GM12864 (cell line): ENCODE measurements at regions not wholly inside any gene's neighbourhood (a gene's known extent, or its start where the extent isn't known, plus 50 kb on each side); places are given as distances from the start of the nearest gene placed in this dataset.
A peak's percentile ranks its signal among the peaks of the same experiment; 100 is the strongest.

Source experiments
- DNase-seq: peaks from one replicate; pipeline ENCODE4 v3.0.0-alpha.2; 2011; ENCODE audit warnings: low read depth
- H3K4me3 ChIP-seq: 2 replicates; pipeline ENCODE4 v1.5.1; 2011; ENCODE audit warnings: mild to moderate bottlenecking, low read depth, low read length, control low read depth
- CTCF ChIP-seq: IDR thresholded peaks from 2 replicates; pipeline ENCODE4 v1.5.1; 2011; ENCODE audit warnings: low read depth, mild to moderate bottlenecking, moderate library complexity, low read length, control low read depth, inconsistent platforms; ENCODE audit errors: missing control alignments

GRCh38 chr4:144350706-144351105, 210.2 kb upstream of the GYPA start:
- DNase-seq: no peak
- no peak overlapping the region for H3K4me3 ChIP-seq
- TF ChIP-seq CTCF: no peak

- no peak for DNase-seq
- TF ChIP-seq CTCF: no peak
Observed at GRCh38 chr4:144351306-144351705, 210.8 kb upstream of the GYPA start.

GRCh38 chr4:144353292-144353691, 212.8 kb upstream of the GYPA start:
- TF ChIP-seq CTCF: no peak
- no peak for DNase-seq
- H3K4me3 ChIP-seq: no peak overlapping the region

More at GRCh38 chr4:144351306-144351705, 210.8 kb upstream of the GYPA start:
- H3K4me3 ChIP-seq: no peak overlapping the region

DNA sequence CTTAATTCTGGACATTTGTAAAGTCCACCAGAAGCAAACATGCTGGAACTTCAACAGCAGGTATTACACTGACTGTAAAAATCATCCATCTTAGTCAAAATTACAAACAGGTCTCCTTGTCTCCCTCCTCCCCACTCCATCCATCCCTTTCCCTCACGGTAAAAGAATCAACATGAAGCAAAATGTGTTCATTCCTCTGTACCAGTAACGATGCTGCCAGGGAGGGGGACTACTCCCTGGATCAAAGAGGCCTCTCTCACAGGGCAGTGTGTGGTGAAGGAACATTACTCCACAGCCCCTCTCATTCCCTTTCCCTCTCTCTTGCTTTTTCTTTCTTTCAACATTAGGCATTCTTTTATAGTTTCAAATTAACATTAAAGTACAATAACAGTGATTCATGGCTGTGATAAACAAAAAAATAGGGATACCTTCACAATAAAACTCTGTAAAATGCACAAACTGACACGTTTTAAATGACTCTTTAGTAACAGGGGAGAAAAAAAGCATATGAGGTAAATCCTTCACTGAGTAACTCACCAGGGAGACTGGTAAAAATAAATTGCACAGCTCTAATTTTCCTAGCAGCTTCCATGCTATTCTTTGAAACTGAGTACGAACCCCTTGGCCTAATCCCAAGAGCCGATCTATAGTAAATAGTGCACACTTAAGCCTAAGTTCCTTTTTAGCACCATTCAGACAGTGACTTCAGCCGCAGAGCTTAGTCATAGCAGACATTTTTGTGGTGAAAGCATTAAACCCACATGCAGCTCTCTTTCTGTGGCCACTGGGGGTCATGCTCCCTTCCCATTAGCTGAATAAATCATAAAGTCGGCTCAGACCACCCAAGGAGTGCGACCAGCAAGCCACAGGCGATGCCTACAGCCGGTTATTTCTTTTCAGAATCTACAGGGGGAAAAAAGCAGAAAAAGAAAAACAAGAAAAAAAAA, 215.6 kb upstream of the GYPA start:
- peak; percentile 38 for TF ChIP-seq CTCF
- peak; percentile 60 for DNase-seq

GRCh38 chr4:144356941-144357381, 216.4 kb upstream of the GYPA start:
- no peak overlapping the region for H3K4me3 ChIP-seq
- TF ChIP-seq CTCF: no peak
- no peak for DNase-seq

More for the DNA sequence above, 215.6 kb upstream of the GYPA start:
- no peak overlapping the region for H3K4me3 ChIP-seq

GRCh38 chr4:144357975-144358374, 217.5 kb upstream of the GYPA start:
- H3K4me3 ChIP-seq: no peak overlapping the region
- no peak for TF ChIP-seq CTCF

GRCh38 chr4:144360146-144360793, 219.8 kb upstream of the GYPA start:
- no peak for DNase-seq
- TF ChIP-seq CTCF: no peak

More at GRCh38 chr4:144357975-144358374, 217.5 kb upstream of the GYPA start:
- DNase-seq: no peak

More at GRCh38 chr4:144360146-144360793, 219.8 kb upstream of the GYPA start:
- no peak overlapping the region for H3K4me3 ChIP-seq
